Hepatocyte (in vitro differentiated cells): ENCODE measurements at regions not wholly inside any gene's neighbourhood (a gene's known extent, or its start where the extent isn't known, plus 50 kb on each side); places are given as distances from the start of the nearest gene placed in this dataset.

Experiments used
- DNase-seq: peaks from one replicate; pipeline ENCODE4 v3.0.0-alpha.2; 2016; ENCODE audit warnings: low spot score
- H2AFZ ChIP-seq: fragments of 200-600 bp; sonication (generic); 2 replicates; pipeline ENCODE4 v1.6.0; 2016; ENCODE audit warnings: antibody characterized with exemption, mild to moderate bottlenecking
- H3K27ac ChIP-seq: fragments of 200-600 bp; sonication (generic); 2 replicates; pipeline ENCODE4 v1.5.1; 2016; ENCODE audit warnings: mild to moderate bottlenecking
- H3K27me3 ChIP-seq: fragments of 200-600 bp; sonication (generic); 2 replicates; pipeline ENCODE4 v1.6.1; 2016
- H3K36me3 ChIP-seq: fragments of 200-600 bp; sonication (generic); replicated peaks from 2 replicates; pipeline ENCODE4 v1.5.1; 2016; ENCODE audit warnings: low read depth; ENCODE audit not compliant: insufficient read depth
- H3K4me1 ChIP-seq: fragments of 200-600 bp; sonication (generic); 2 replicates; pipeline ENCODE4 v1.5.1; 2016; ENCODE audit warnings: mild to moderate bottlenecking, moderate library complexity; ENCODE audit not compliant: insufficient read depth
- H3K4me2 ChIP-seq: fragments of 200-600 bp; sonication (generic); 2 replicates; pipeline ENCODE4 v1.6.0; 2016
- H3K4me3 ChIP-seq: fragments of 200-600 bp; sonication (generic); 2 replicates; pipeline ENCODE4 v1.5.1; 2016; ENCODE audit warnings: mild to moderate bottlenecking
- H3K79me2 ChIP-seq: fragments of 200-600 bp; sonication (generic); 2 replicates; pipeline ENCODE4 v1.6.0; 2017; ENCODE audit warnings: mild to moderate bottlenecking
- H3K9me2 ChIP-seq: fragments of 200-600 bp; sonication (generic); replicated peaks from 2 replicates; pipeline ENCODE4 v1.6.0; 2017; ENCODE audit warnings: mild to moderate bottlenecking; ENCODE audit not compliant: insufficient read depth
- H3K9me3 ChIP-seq: fragments of 200-600 bp; sonication (generic); 2 replicates; pipeline ENCODE4 v1.5.1; 2016; ENCODE audit warnings: low read depth, mild to moderate bottlenecking
- H4K20me1 ChIP-seq: fragments of 200-600 bp; sonication (generic); 2 replicates; pipeline ENCODE4 v1.6.0; 2016; ENCODE audit warnings: mild to moderate bottlenecking; ENCODE audit not compliant: insufficient read depth, poor library complexity, severe bottlenecking
- CTCF ChIP-seq: fragments of 200-600 bp; sonication (generic); IDR thresholded peaks from 2 replicates; pipeline ENCODE4 v1.5.1; 2016; ENCODE audit warnings: antibody characterized with exemption, mild to moderate bottlenecking; ENCODE audit not compliant: poor library complexity
- EZH2 ChIP-seq: fragments of 200-600 bp; sonication (generic); IDR thresholded peaks from 2 replicates; pipeline ENCODE4 v1.6.1; 2016; ENCODE audit warnings: antibody characterized with exemption, mild to moderate bottlenecking, borderline replicate concordance
- EZH2phosphoT487 ChIP-seq: fragments of 200-600 bp; sonication (generic); IDR thresholded peaks from one replicate; pipeline ENCODE4 v1.6.1; 2018; ENCODE audit warnings: antibody characterized with exemption, mild to moderate bottlenecking, low read depth, moderate library complexity; ENCODE audit not compliant: unreplicated experiment, severe bottlenecking
- WGBS: methylation state at CpG from one replicate; pipeline ENCODE4 v1.1.6; 2016; ENCODE audit warnings: low lambda C conversion rate; ENCODE audit errors: missing lambda C conversion rate; 5-methylcytosine and 5-hydroxymethylcytosine counted together

GRCh38 chr3:144165482-144165881 is 193.9 kb downstream of the DIPK2A start:
- no peak overlapping the region for H3K4me2 ChIP-seq
- no peaks in the 10 kb centered on the region for H3K36me3 ChIP-seq
- H3K27me3 ChIP-seq, result no peaks in the 10 kb centered on the region
- no peak overlapping the region for H3K4me3 ChIP-seq
- no peak for TF ChIP-seq CTCF
- H3K9me3 ChIP-seq, result no peaks in the 10 kb centered on the region
- DNase-seq, result no peak
- no peaks in the 10 kb centered on the region for H3K79me2 ChIP-seq
- 64% methylated on average over 2 of the region's 2 CpGs for WGBS
- no peak overlapping the region for H2AFZ ChIP-seq
- H3K27ac ChIP-seq, result no peak overlapping the region
- peaks cover 19% of the 10 kb centered on the region for H3K4me1 ChIP-seq
- no peaks in the 10 kb centered on the region for H4K20me1 ChIP-seq
- no peaks in the 10 kb centered on the region for H3K9me2 ChIP-seq

GRCh38 chr3:144167634-144168033 is 196.0 kb downstream of the DIPK2A start:
- Histone ChIP-seq H3K79me2 (no peaks in the 10 kb centered on the region), H3K4me3 (no peak overlapping the region), H3K27ac (no peak overlapping the region), H3K4me2 (no peak overlapping the region), H2AFZ (no peak overlapping the region), H4K20me1 (no peaks in the 10 kb centered on the region), H3K36me3 (no peaks in the 10 kb centered on the region), H3K9me2 (no peaks in the 10 kb centered on the region), H3K9me3 (no peaks in the 10 kb centered on the region), H3K27me3 (no peaks in the 10 kb centered on the region), H3K4me1 (peaks cover 7% of the 10 kb centered on the region)
- no peak for TF ChIP-seq CTCF
- no peak for TF ChIP-seq EZH2
- no peak for TF ChIP-seq EZH2phosphoT487
- DNase-seq, result no peak
- WGBS, result 98% methylated on average over 2 of the region's 2 CpGs

GRCh38 chr3:144173491-144173890 is 201.9 kb downstream of the DIPK2A start:
- TF ChIP-seq EZH2phosphoT487, result no peak
- no peak for TF ChIP-seq EZH2
- no peak for TF ChIP-seq CTCF
- Histone ChIP-seq H4K20me1 (no peaks in the 10 kb centered on the region), H3K27me3 (no peaks in the 10 kb centered on the region), H3K79me2 (no peaks in the 10 kb centered on the region), H2AFZ (no peak overlapping the region), H3K4me2 (no peak overlapping the region), H3K36me3 (no peaks in the 10 kb centered on the region), H3K9me3 (no peaks in the 10 kb centered on the region), H3K4me1 (no peaks in the 10 kb centered on the region), H3K27ac (no peak overlapping the region), H3K4me3 (no peak overlapping the region), H3K9me2 (no peaks in the 10 kb centered on the region)
- WGBS, result 77% methylated on average over 1 of the region's 1 CpG
- no peak for DNase-seq
